Esophagus squamous epithelium (tissue), 4 donors: ENCODE measurements at regions not wholly inside any gene's neighbourhood (a gene's known extent, or its start where the extent isn't known, plus 50 kb on each side); places are given as distances from the start of the nearest gene placed in this dataset.
"Not testable (repeated sequence)": the region's sequence is repeated elsewhere in the genome, so short reads cannot be mapped to it uniquely, and the experiment has no call there.

Source experiments
- POLR2A ChIP-seq, 4 donors: fragments of 450-650 bp; IDR thresholded peaks; one replicate each; pipeline ENCODE4 v1.6.1; 2017; ENCODE audit warnings: antibody characterized with exemption in 4 of 4, mild to moderate bottlenecking in 4 of 4, moderate library complexity in 3 of 4
- TF ChIP-seq, protein P1 (sequence below), 6 experiments: fragments of 450-650 bp in 4 of 6; fragments of 200-600 bp in 2 of 6; sonication (generic) in 2 of 6; IDR thresholded peaks; one replicate each; pipeline ENCODE4 v1.5.1; 2016 to 2019; ENCODE audit warnings: antibody characterized with exemption in 6 of 6, mild to moderate bottlenecking in 4 of 6, moderate library complexity in 4 of 6

DNA sequence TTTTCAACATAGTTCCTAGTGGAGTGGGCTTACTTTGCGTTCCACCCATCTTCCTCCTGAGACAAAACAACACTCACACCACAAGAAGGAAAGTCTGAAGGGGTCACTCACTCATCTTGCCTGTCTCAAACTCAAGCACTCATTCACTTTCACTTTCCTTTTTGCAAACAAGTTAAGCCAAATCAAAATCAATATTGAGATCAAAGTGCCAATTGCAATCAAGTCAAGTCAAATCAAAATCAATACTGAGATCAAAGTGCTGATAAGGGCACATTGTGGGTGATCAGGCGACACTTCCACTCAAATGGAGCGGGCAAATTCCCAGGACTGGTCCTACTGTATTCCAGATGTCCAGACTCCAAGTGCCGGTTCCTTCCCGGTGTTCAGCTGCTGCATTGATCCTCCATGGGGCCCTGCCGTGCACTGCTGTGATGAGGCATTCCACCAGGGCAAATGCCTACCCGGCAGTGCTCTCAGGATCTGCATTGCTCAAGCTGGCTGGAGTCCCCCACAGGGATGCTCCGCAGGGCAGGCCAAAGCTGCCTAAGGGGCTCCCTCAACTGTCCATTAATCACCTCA, 183.0 kb upstream of the PLGLB1 start:
- not testable (repeated sequence) for TF ChIP-seq POLR2A (IDR thresholded peaks at IDR 0.05)
- TF ChIP-seq, protein P1, sequence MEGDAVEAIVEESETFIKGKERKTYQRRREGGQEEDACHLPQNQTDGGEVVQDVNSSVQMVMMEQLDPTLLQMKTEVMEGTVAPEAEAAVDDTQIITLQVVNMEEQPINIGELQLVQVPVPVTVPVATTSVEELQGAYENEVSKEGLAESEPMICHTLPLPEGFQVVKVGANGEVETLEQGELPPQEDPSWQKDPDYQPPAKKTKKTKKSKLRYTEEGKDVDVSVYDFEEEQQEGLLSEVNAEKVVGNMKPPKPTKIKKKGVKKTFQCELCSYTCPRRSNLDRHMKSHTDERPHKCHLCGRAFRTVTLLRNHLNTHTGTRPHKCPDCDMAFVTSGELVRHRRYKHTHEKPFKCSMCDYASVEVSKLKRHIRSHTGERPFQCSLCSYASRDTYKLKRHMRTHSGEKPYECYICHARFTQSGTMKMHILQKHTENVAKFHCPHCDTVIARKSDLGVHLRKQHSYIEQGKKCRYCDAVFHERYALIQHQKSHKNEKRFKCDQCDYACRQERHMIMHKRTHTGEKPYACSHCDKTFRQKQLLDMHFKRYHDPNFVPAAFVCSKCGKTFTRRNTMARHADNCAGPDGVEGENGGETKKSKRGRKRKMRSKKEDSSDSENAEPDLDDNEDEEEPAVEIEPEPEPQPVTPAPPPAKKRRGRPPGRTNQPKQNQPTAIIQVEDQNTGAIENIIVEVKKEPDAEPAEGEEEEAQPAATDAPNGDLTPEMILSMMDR (IDR thresholded peaks at IDR 0.05) = not testable (repeated sequence)
